ENCODE measurements at regions not wholly inside any gene's neighbourhood (a gene's known extent, or its start where the extent isn't known, plus 50 kb on each side); places are given as distances from the start of the nearest gene placed in this dataset.

- no peaks in the 10 kb centered on the region for H3K9me3 ChIP-seq
- H3K36me3 ChIP-seq (ENCODE audit: low read depth, missing control alignments) = no peaks in the 10 kb centered on the region
- intact Hi-C loops (cut with DNase I; ENCODE audit: low total_unique reads) = no loop called here
- no peaks in the 10 kb centered on the region for H3K4me1 ChIP-seq
- no peak overlapping the region for H3K4me3 ChIP-seq
- no peak for TF ChIP-seq POLR2A (IDR thresholded peaks at IDR 0.05)
- no peak for TF ChIP-seq CTCF (IDR thresholded peaks at IDR 0.05)
- no peak for DNase-seq
- H3K27ac ChIP-seq = no peak overlapping the region
- H3K27me3 ChIP-seq = no peaks in the 10 kb centered on the region
Measured at GRCh38 chr3:80451393-80451792, 683.6 kb upstream of the ROBO1 start.

GRCh38 chr3:80445641-80446040 is 677.8 kb upstream of the ROBO1 start:
- H3K27me3 ChIP-seq = no peaks in the 10 kb centered on the region
- no peaks in the 10 kb centered on the region for H3K36me3 ChIP-seq (ENCODE audit: low read depth, missing control alignments)
- intact Hi-C loops (cut with DNase I; ENCODE audit: low total_unique reads) = no loop called here
- H3K27ac ChIP-seq = no peak overlapping the region
- 82 to 85% methylated on average over 5 of the region's 5 CpGs for WGBS, 2 donors
- no peak overlapping the region for H3K4me3 ChIP-seq
- H3K9me3 ChIP-seq = no peaks in the 10 kb centered on the region
- DNase-seq = no peak
- TF ChIP-seq POLR2A (IDR thresholded peaks at IDR 0.05) = no peak
- no peak for TF ChIP-seq CTCF (IDR thresholded peaks at IDR 0.05)
- H3K4me1 ChIP-seq = no peaks in the 10 kb centered on the region

DNA sequence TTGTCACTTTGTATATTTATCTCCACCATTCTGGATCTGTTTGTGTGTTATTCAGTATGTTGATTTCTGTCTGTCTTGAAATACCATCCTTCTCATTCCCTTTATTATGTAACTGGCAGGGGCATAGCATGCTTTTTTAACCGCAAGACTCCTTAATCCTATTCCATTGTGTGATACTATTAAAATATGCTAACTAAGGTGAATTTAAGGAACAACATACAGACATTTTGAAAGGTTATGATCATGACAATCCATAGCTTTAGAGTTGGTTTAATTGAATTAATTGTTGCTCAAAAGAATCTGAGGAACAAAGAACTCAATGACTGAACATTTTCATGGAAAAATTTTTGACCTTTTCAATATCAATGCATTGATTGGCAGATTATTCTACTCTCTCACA is 677.3 kb upstream of the ROBO1 start:
- H3K4me1 ChIP-seq = no peaks in the 10 kb centered on the region
- no peak overlapping the region for H3K4me3 ChIP-seq
- H3K27ac ChIP-seq = no peak overlapping the region
- no peaks in the 10 kb centered on the region for H3K9me3 ChIP-seq
- no peak for DNase-seq
- H3K36me3 ChIP-seq (ENCODE audit: low read depth, missing control alignments) = no peaks in the 10 kb centered on the region
- 86 to 97% methylated on average over 1 of the region's 1 CpG for WGBS, 2 donors
- no peak for TF ChIP-seq POLR2A (IDR thresholded peaks at IDR 0.05)
- no peak for TF ChIP-seq CTCF (IDR thresholded peaks at IDR 0.05)
- no peaks in the 10 kb centered on the region for H3K27me3 ChIP-seq
- intact Hi-C loops (cut with DNase I; ENCODE audit: low total_unique reads) = no loop called here

- H3K4me3 ChIP-seq = no peak overlapping the region
- H3K36me3 ChIP-seq (ENCODE audit: low read depth, missing control alignments) = no peaks in the 10 kb centered on the region
- intact Hi-C loops (cut with DNase I; ENCODE audit: low total_unique reads) = no loop called here
- DNase-seq = no peak
- H3K9me3 ChIP-seq = no peaks in the 10 kb centered on the region
- no peak for TF ChIP-seq POLR2A (IDR thresholded peaks at IDR 0.05)
- H3K4me1 ChIP-seq = no peaks in the 10 kb centered on the region
- H3K27ac ChIP-seq = no peak overlapping the region
- H3K27me3 ChIP-seq = no peaks in the 10 kb centered on the region
- 75% methylated on average over 4 of the region's 4 CpGs for WGBS, 2 donors
Measured at GRCh38 chr3:80439490-80439889, 671.7 kb upstream of the ROBO1 start.

GRCh38 chr3:80434366-80434765 is 666.6 kb upstream of the ROBO1 start:
- no peaks in the 10 kb centered on the region for H3K9me3 ChIP-seq
- no peak overlapping the region for H3K27ac ChIP-seq
- no peaks in the 10 kb centered on the region for H3K36me3 ChIP-seq (ENCODE audit: low read depth, missing control alignments)
- 86 to 88% methylated on average over 3 of the region's 3 CpGs for WGBS, 2 donors
- no peaks in the 10 kb centered on the region for H3K4me1 ChIP-seq
- no peak for DNase-seq
- intact Hi-C loops (cut with DNase I; ENCODE audit: low total_unique reads) = no loop called here
- H3K27me3 ChIP-seq = no peaks in the 10 kb centered on the region
- no peak overlapping the region for H3K4me3 ChIP-seq
- TF ChIP-seq POLR2A (IDR thresholded peaks at IDR 0.05) (no peak), CTCF (IDR thresholded peaks at IDR 0.05) (no peak)

All from testis (tissue), 2 donors.